ENCODE measurements at regions not wholly inside any gene's neighbourhood (a gene's known extent, or its start where the extent isn't known, plus 50 kb on each side); places are given as distances from the start of the nearest gene placed in this dataset.
A peak's percentile ranks its signal among the peaks of the same experiment; 100 is the strongest.

- H3K9me3 Mint-ChIP-seq (ENCODE audit: unreplicated experiment) = no peaks in the 10 kb centered on the region
- H3K4me3 Mint-ChIP-seq (ENCODE audit: unreplicated experiment) = no peak overlapping the region
- no TSS peak for BruUV-seq (replicated peaks)
- H3K4me1 Mint-ChIP-seq (ENCODE audit: insufficient read depth, unreplicated experiment) = no peaks in the 10 kb centered on the region
- CTCF ChIA-PET = interaction anchor here (0.6 to 1.6 kb wide), 2 partner anchors 17 to 1955 kb away, joined by 3 to 4 read pairs; no protein-coding TSS in a partner anchor
- intact Hi-C loops (cut with micrococcal nuclease) = no loop called here
- H3K36me3 Mint-ChIP-seq (ENCODE audit: insufficient read depth, unreplicated experiment) = no peaks in the 10 kb centered on the region
- TF ChIP-seq, protein P1, sequence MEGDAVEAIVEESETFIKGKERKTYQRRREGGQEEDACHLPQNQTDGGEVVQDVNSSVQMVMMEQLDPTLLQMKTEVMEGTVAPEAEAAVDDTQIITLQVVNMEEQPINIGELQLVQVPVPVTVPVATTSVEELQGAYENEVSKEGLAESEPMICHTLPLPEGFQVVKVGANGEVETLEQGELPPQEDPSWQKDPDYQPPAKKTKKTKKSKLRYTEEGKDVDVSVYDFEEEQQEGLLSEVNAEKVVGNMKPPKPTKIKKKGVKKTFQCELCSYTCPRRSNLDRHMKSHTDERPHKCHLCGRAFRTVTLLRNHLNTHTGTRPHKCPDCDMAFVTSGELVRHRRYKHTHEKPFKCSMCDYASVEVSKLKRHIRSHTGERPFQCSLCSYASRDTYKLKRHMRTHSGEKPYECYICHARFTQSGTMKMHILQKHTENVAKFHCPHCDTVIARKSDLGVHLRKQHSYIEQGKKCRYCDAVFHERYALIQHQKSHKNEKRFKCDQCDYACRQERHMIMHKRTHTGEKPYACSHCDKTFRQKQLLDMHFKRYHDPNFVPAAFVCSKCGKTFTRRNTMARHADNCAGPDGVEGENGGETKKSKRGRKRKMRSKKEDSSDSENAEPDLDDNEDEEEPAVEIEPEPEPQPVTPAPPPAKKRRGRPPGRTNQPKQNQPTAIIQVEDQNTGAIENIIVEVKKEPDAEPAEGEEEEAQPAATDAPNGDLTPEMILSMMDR (IDR thresholded peaks at IDR 0.05; ENCODE audit: unreplicated experiment) = no peak
- no peaks in the 10 kb centered on the region for H3K27me3 Mint-ChIP-seq (ENCODE audit: insufficient read depth, unreplicated experiment)
- DNase-seq (ENCODE audit: unreplicated experiment) = no peak
- POLR2A ChIA-PET = interaction anchor here (0.6 kb wide), 1 partner anchor 1593 kb away, joined by 3 read pairs; no protein-coding TSS in a partner anchor
- no peak overlapping the region for H3K27ac Mint-ChIP-seq (ENCODE audit: low read depth, unreplicated experiment)
These were observed 1605.7 kb upstream of the FLRT2 start for GRCh38 chr14:83924259-83924658.

GRCh38 chr14:83940253-83940652 is 1589.7 kb upstream of the FLRT2 start:
- POLR2A ChIA-PET = no interaction called here
- intact Hi-C loops (cut with micrococcal nuclease) = no loop called here
- peak; percentile 8 for DNase-seq (ENCODE audit: unreplicated experiment)
- no peak overlapping the region for H3K4me3 Mint-ChIP-seq (ENCODE audit: unreplicated experiment)
- no peak overlapping the region for H3K27ac Mint-ChIP-seq (ENCODE audit: low read depth, unreplicated experiment)
- CTCF ChIA-PET = interaction anchor here (0.6 kb wide), 1 partner anchor 47 kb away, joined by 3 read pairs; no protein-coding TSS in a partner anchor
- H3K4me1 Mint-ChIP-seq (ENCODE audit: insufficient read depth, unreplicated experiment) = no peaks in the 10 kb centered on the region
- H3K27me3 Mint-ChIP-seq (ENCODE audit: insufficient read depth, unreplicated experiment) = no peaks in the 10 kb centered on the region
- BruUV-seq (replicated peaks) = no TSS peak
- TF ChIP-seq, protein P1 (IDR thresholded peaks at IDR 0.05; ENCODE audit: unreplicated experiment) = no peak
- H3K9me3 Mint-ChIP-seq (ENCODE audit: unreplicated experiment) = no peaks in the 10 kb centered on the region
- no peaks in the 10 kb centered on the region for H3K36me3 Mint-ChIP-seq (ENCODE audit: insufficient read depth, unreplicated experiment)

DNA sequence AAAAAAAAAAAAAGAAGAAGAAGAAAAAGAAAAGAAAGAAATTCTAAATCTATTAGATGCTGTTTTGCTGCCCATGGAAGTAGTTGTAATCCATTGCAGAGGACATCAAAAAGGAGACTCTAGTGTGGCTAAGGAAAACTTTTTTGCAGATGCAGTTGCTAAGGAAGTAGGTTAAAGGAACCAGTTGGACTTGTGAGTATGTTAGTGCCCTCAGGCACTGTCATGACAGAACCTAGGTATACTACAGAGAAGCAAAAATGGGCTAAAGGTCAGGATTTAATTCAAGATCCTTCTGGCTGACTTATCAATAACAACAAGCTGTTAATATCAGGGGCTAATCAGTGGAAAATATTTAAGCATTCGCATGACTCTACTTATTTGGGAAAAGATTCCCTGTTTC is 1571.6 kb upstream of the FLRT2 start:
- Mint-ChIP-seq H3K27me3 (ENCODE audit: insufficient read depth, unreplicated experiment) (no peaks in the 10 kb centered on the region), H3K4me1 (ENCODE audit: insufficient read depth, unreplicated experiment) (no peaks in the 10 kb centered on the region), H3K4me3 (ENCODE audit: unreplicated experiment) (no peak overlapping the region), H3K9me3 (ENCODE audit: unreplicated experiment) (no peaks in the 10 kb centered on the region), H3K36me3 (ENCODE audit: insufficient read depth, unreplicated experiment) (no peaks in the 10 kb centered on the region), H3K27ac (ENCODE audit: low read depth, unreplicated experiment) (no peak overlapping the region)
- ChIA-PET POLR2A (no interaction called here), CTCF (interaction anchor here (0.7 kb wide), 1 partner anchor 59 kb away, joined by 3 read pairs; no protein-coding TSS in a partner anchor)
- TF ChIP-seq, protein P1 (IDR thresholded peaks at IDR 0.05; ENCODE audit: unreplicated experiment) = no peak
- intact Hi-C loops (cut with micrococcal nuclease) = no loop called here
- no peak for DNase-seq (ENCODE audit: unreplicated experiment)
- BruUV-seq (replicated peaks) = no TSS peak

- no peaks in the 10 kb centered on the region for H3K4me1 Mint-ChIP-seq (ENCODE audit: insufficient read depth, unreplicated experiment)
- H3K9me3 Mint-ChIP-seq (ENCODE audit: unreplicated experiment) = no peaks in the 10 kb centered on the region
- H3K27me3 Mint-ChIP-seq (ENCODE audit: insufficient read depth, unreplicated experiment) = no peaks in the 10 kb centered on the region
- no peak for DNase-seq (ENCODE audit: unreplicated experiment)
- no TSS peak for BruUV-seq (replicated peaks)
- ChIA-PET POLR2A (no interaction called here), CTCF (no interaction called here)
- no peaks in the 10 kb centered on the region for H3K36me3 Mint-ChIP-seq (ENCODE audit: insufficient read depth, unreplicated experiment)
- no peak overlapping the region for H3K27ac Mint-ChIP-seq (ENCODE audit: low read depth, unreplicated experiment)
- H3K4me3 Mint-ChIP-seq (ENCODE audit: unreplicated experiment) = no peak overlapping the region
- intact Hi-C loops (cut with micrococcal nuclease) = no loop called here
- TF ChIP-seq, protein P1 (IDR thresholded peaks at IDR 0.05; ENCODE audit: unreplicated experiment) = no peak
These were observed 1569.0 kb upstream of the FLRT2 start for GRCh38 chr14:83960832-83961512.
